HCT116 (cell line): ENCODE measurements at regions not wholly inside any gene's neighbourhood (a gene's known extent, or its start where the extent isn't known, plus 50 kb on each side); places are given as distances from the start of the nearest gene placed in this dataset.

ENCODE experiments used
- ATAC-seq: fragments of 200-7000 bp; cut with Tn5 transposase; 2 replicates; pipeline ENCODE4 v1.9.1; 2020; ENCODE audit warnings: mild to moderate bottlenecking, moderate library complexity
- BruUV-seq: library from RNA; stranded (reverse); fragments of 400-500 nt; replicated peaks from 2 replicates; lab custom pipeline; 2021; lab: Mats Ljungman, UMichigan
- CTCF ChIA-PET: fragments of 300-600 bp; sonication (Branson Sonifier 250); formaldehyde crosslinking; loops from one replicate; lab custom pipeline; 2021; ENCODE audit warnings: antibody characterized with exemption; lab: Charles Lee
- POLR2A ChIA-PET: fragments of 300-600, 350-600 bp; sonication (Branson Sonifier 250); formaldehyde crosslinking; loops from one replicate; lab custom pipeline; 2021; ENCODE audit warnings: antibody characterized with exemption; lab: Charles Lee
- RAD21 ChIA-PET, 2 experiments: fragments of 300-600 bp; sonication (Branson Sonifier 250); formaldehyde crosslinking; loops; one replicate each; lab custom pipeline; 2023; ENCODE audit warnings: low total read pairs in 2 of 2; ENCODE audit not compliant: uncharacterized antibody in 2 of 2, unreplicated experiment in 2 of 2, low non-redundant PET in 1 of 2; lab: Charles Lee
- DNase-seq: peaks from one replicate; pipeline ENCODE4 v3.0.0-alpha.2; 2010; ENCODE audit warnings: low read depth, low spot score
- H2AFZ ChIP-seq: fragments of 200-600 bp; shearing (Covaris generic), sonication (generic); 2 replicates; pipeline ENCODE4 v1.6.1; 2017; ENCODE audit warnings: low read depth, mixed run types, mixed read lengths, antibody characterized with exemption, low read length; ENCODE audit not compliant: poor library complexity, severe bottlenecking
- H3K27ac ChIP-seq: 2 replicates; pipeline ENCODE4 v1.5.1; 2012; ENCODE audit warnings: low read depth, low read length
- H3K27me3 ChIP-seq: fragments of 200-600 bp; sonication (generic); 2 replicates; pipeline ENCODE4 v1.6.1; 2016; ENCODE audit warnings: mixed run types, low read length, mixed read lengths; ENCODE audit not compliant: insufficient read depth
- H3K36me3 ChIP-seq, 2 experiments: fragments of 200-500 bp in 1 of 2; fragments of 200-600 bp in 1 of 2; sonication (Bioruptor generic) in 1 of 2; sonication (generic) in 1 of 2; 2 replicates each; pipeline versions ENCODE4 v1.5.1 to v1.6.1; 2014 to 2016; ENCODE audit warnings: low read length in 2 of 2, inconsistent platforms in 1 of 2, mixed read lengths in 1 of 2, mixed run types in 1 of 2; ENCODE audit not compliant: insufficient read depth in 2 of 2, control insufficient read depth in 1 of 2
- H3K4me1 ChIP-seq, 2 experiments: fragments of 200-600 bp in 1 of 2; sonication (generic) in 1 of 2; 2 replicates each; pipeline versions ENCODE4 v1.5.1 to v1.6.1; 2012 to 2017; ENCODE audit warnings: low read length in 2 of 2, inconsistent platforms in 1 of 2, mild to moderate bottlenecking in 1 of 2, mixed read lengths in 1 of 2, mixed run types in 1 of 2, moderate library complexity in 1 of 2; ENCODE audit not compliant: insufficient read depth in 2 of 2, control insufficient read depth in 1 of 2
- H3K4me2 ChIP-seq: fragments of 200-600 bp; sonication (generic); 2 replicates; pipeline ENCODE4 v1.6.1; 2017; ENCODE audit warnings: mixed run types, low read length, mixed read lengths
- H3K4me3 ChIP-seq, 2 experiments: fragments of 200-600 bp in 1 of 2; sonication (generic) in 1 of 2; replicated peaks in 1 of 2; 2 replicates each; pipeline ENCODE4 v1.5.1; 2011 to 2016; ENCODE audit warnings: low read length in 2 of 2, control low read depth in 1 of 2, low read depth in 1 of 2, mild to moderate bottlenecking in 1 of 2, mixed read lengths in 1 of 2, mixed run types in 1 of 2
- H3K79me2 ChIP-seq: fragments of 200-600 bp; sonication (generic); 2 replicates; pipeline ENCODE4 v1.6.1; 2017; ENCODE audit warnings: mild to moderate bottlenecking, mixed run types, low read length, moderate library complexity, mixed read lengths; ENCODE audit not compliant: insufficient read depth
- H3K9ac ChIP-seq: fragments of 200-600 bp; sonication (generic); 2 replicates; pipeline ENCODE4 v1.6.1; 2016; ENCODE audit warnings: low read length, mixed read lengths
- H3K9me2 ChIP-seq: fragments of 200-600 bp; sonication (generic), shearing (Covaris generic); 2 replicates; pipeline ENCODE4 v1.6.1; 2017; ENCODE audit warnings: mixed run types, mild to moderate bottlenecking, moderate library complexity; ENCODE audit not compliant: insufficient read depth
- H3K9me3 ChIP-seq, 2 experiments: fragments of 200-500 bp in 1 of 2; fragments of 200-600 bp in 1 of 2; sonication (Bioruptor generic) in 1 of 2; sonication (generic) in 1 of 2; 2 replicates each; pipeline ENCODE4 v1.6.1; 2014 to 2017; ENCODE audit warnings: low read length in 2 of 2, mixed read lengths in 2 of 2, inconsistent platforms in 1 of 2, low read depth in 1 of 2, mild to moderate bottlenecking in 1 of 2, mixed run types in 1 of 2, moderate library complexity in 1 of 2; ENCODE audit not compliant: control insufficient read depth in 1 of 2, insufficient read depth in 1 of 2
- H4K20me1 ChIP-seq: fragments of 200-600 bp; sonication (generic), shearing (Covaris generic); 2 replicates; pipeline ENCODE4 v1.6.1; 2017; ENCODE audit warnings: mixed run types, mild to moderate bottlenecking, moderate library complexity; ENCODE audit not compliant: insufficient read depth
- CBX3 ChIP-seq: IDR thresholded peaks from 2 replicates; pipeline ENCODE4 v1.6.1; 2012; ENCODE audit warnings: low read depth
- CEBPB ChIP-seq: IDR thresholded peaks from 2 replicates; pipeline ENCODE4 v1.6.1; 2012; ENCODE audit warnings: low read depth
- CTCF ChIP-seq, 3 experiments: fragments of 200-600 bp in 1 of 3; sonication (generic) in 1 of 3; IDR thresholded peaks in 2 of 3; conservative IDR thresholded peaks in 1 of 3; 2 replicates each; pipeline ENCODE4 v1.5.1; 2012 to 2017; ENCODE audit warnings: low read depth in 2 of 3, low read length in 2 of 3, antibody characterized with exemption in 1 of 3, borderline replicate concordance in 1 of 3, control low read depth in 1 of 3, mild to moderate bottlenecking in 1 of 3, mixed read lengths in 1 of 3, mixed run types in 1 of 3, moderate library complexity in 1 of 3; ENCODE audit not compliant: insufficient read depth in 1 of 3
- ELF1 ChIP-seq: IDR thresholded peaks from 2 replicates; pipeline ENCODE4 v1.6.1; 2012; ENCODE audit warnings: low read depth, borderline replicate concordance
- EZH2 ChIP-seq: fragments of 200-600 bp; sonication (generic); IDR thresholded peaks from 2 replicates; pipeline ENCODE4 v1.6.1; 2017; ENCODE audit warnings: antibody characterized with exemption, mixed run types
- EZH2phosphoT487 ChIP-seq: fragments of 200-600 bp; IDR thresholded peaks from 2 replicates; pipeline ENCODE4 v1.6.1; 2018; ENCODE audit warnings: antibody characterized with exemption, borderline replicate concordance
- FOSL1 ChIP-seq: IDR thresholded peaks from 2 replicates; pipeline ENCODE4 v1.6.1; 2012; ENCODE audit warnings: low read depth
- JUND ChIP-seq: IDR thresholded peaks from 2 replicates; pipeline ENCODE4 v1.6.1; 2012
- POLR2A ChIP-seq: IDR thresholded peaks from 2 replicates; pipeline ENCODE4 v1.7.0; 2011; ENCODE audit warnings: borderline replicate concordance; ENCODE audit not compliant: insufficient read depth, insufficient read length; ENCODE audit errors: extremely low read depth
- POLR2AphosphoS5 ChIP-seq: IDR thresholded peaks from 2 replicates; pipeline ENCODE4 v1.6.1; 2011; ENCODE audit warnings: mild to moderate bottlenecking, low read depth, low read length, moderate library complexity
- RAD21 ChIP-seq: IDR thresholded peaks from 2 replicates; pipeline ENCODE4 v1.6.1; 2012; ENCODE audit warnings: low read depth, mild to moderate bottlenecking
- SIN3A ChIP-seq: IDR thresholded peaks from 2 replicates; pipeline ENCODE4 v1.6.1; 2012; ENCODE audit warnings: low read depth
- SRF ChIP-seq: IDR thresholded peaks from 2 replicates; pipeline ENCODE4 v1.6.1; 2012; ENCODE audit warnings: low read depth
- YY1 ChIP-seq: IDR thresholded peaks from 2 replicates; pipeline ENCODE4 v1.6.1; 2011; ENCODE audit warnings: low read length, low read depth, moderate library complexity, mild to moderate bottlenecking; ENCODE audit not compliant: insufficient replicate concordance; ENCODE audit errors: extremely low read depth
- ZBTB33 ChIP-seq: IDR thresholded peaks from 2 replicates; pipeline ENCODE4 v1.6.1; 2011; ENCODE audit warnings: mild to moderate bottlenecking, low read length, moderate library complexity; ENCODE audit not compliant: insufficient replicate concordance; ENCODE audit errors: extremely low read depth
- ZNF274 ChIP-seq: fragments of 200-500 bp; sonication (Bioruptor generic); IDR thresholded peaks from 2 replicates; pipeline ENCODE4 v1.6.1; 2014; ENCODE audit warnings: mild to moderate bottlenecking, low read depth, low read length, inconsistent platforms
- intact Hi-C: fragments of 100-400 bp; cut with micrococcal nuclease; formaldehyde crosslinking; loops from 2 replicates; pipeline ENCODE4 v1.10.0; 2022
- TF ChIP-seq, protein P1 (sequence below): IDR thresholded peaks from 2 replicates; pipeline ENCODE4 v1.6.1; 2012
- TF ChIP-seq, protein P2 (sequence below): IDR thresholded peaks from 2 replicates; pipeline ENCODE4 v1.6.1; 2012; ENCODE audit warnings: low read depth

DNA sequence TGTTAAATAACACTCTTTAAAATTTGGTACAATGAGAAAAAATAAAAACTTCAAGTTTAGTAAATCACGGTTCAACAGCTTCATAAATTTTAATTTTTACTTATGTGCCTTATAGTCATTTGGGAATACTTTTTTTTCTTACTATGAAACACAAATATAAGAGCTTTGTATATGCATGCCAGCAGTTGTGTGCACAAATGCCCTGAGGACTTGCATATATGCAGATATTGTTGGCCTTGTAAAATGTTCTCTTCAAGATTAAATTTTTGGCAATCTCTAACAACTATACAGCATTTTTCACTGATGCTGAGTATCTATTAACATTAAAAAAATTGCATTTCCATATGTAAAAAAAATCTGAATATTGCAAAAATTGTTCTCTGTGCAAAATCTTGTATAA lies 458.7 kb upstream of the BRINP3 start:
- H3K36me3 ChIP-seq: no peaks in the 10 kb centered on the region
- ChIA-PET CTCF (no interaction called here), POLR2A (no interaction called here), RAD21 (no interaction called here)
- H4K20me1 ChIP-seq: no peaks in the 10 kb centered on the region
- H3K9me2 ChIP-seq: no peaks in the 10 kb centered on the region
- H3K4me2 ChIP-seq: no peak overlapping the region
- H2AFZ ChIP-seq: no peak overlapping the region
- no peaks in the 10 kb centered on the region for H3K79me2 ChIP-seq
- BruUV-seq: no TSS peak
- no peak overlapping the region for H3K4me3 ChIP-seq
- intact Hi-C loops: no loop called here
- DNase-seq (no peak), ATAC-seq (no peak)
- no peaks in the 10 kb centered on the region for H3K9me3 ChIP-seq
- no peaks in the 10 kb centered on the region for H3K27me3 ChIP-seq
- H3K27ac ChIP-seq: no peak overlapping the region
- TF ChIP-seq ZBTB33: no peak
- no peak for TF ChIP-seq SIN3A
- no peak for TF ChIP-seq ELF1
- TF ChIP-seq SRF: no peak
- TF ChIP-seq JUND: no peak
- TF ChIP-seq, protein P1, sequence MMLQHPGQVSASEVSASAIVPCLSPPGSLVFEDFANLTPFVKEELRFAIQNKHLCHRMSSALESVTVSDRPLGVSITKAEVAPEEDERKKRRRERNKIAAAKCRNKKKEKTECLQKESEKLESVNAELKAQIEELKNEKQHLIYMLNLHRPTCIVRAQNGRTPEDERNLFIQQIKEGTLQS: no peak
- no peak for TF ChIP-seq ZNF274
- TF ChIP-seq FOSL1: no peak
- TF ChIP-seq EZH2phosphoT487: no peak
- TF ChIP-seq POLR2AphosphoS5: no peak
- TF ChIP-seq POLR2A: no peak
- TF ChIP-seq CEBPB: no peak
- no peak for TF ChIP-seq RAD21
- TF ChIP-seq EZH2: no peak
- no peak for TF ChIP-seq CTCF (IDR thresholded peaks at IDR 0.05 in 2 of 3, conservative IDR thresholded peaks at IDR 0.05 in 1 of 3; ENCODE audit: borderline replicate concordance in 1 of 3, insufficient read depth in 1 of 3, low read depth in 2 of 3, low read length in 2 of 3)
- TF ChIP-seq CBX3: no peak
- TF ChIP-seq, protein P2, sequence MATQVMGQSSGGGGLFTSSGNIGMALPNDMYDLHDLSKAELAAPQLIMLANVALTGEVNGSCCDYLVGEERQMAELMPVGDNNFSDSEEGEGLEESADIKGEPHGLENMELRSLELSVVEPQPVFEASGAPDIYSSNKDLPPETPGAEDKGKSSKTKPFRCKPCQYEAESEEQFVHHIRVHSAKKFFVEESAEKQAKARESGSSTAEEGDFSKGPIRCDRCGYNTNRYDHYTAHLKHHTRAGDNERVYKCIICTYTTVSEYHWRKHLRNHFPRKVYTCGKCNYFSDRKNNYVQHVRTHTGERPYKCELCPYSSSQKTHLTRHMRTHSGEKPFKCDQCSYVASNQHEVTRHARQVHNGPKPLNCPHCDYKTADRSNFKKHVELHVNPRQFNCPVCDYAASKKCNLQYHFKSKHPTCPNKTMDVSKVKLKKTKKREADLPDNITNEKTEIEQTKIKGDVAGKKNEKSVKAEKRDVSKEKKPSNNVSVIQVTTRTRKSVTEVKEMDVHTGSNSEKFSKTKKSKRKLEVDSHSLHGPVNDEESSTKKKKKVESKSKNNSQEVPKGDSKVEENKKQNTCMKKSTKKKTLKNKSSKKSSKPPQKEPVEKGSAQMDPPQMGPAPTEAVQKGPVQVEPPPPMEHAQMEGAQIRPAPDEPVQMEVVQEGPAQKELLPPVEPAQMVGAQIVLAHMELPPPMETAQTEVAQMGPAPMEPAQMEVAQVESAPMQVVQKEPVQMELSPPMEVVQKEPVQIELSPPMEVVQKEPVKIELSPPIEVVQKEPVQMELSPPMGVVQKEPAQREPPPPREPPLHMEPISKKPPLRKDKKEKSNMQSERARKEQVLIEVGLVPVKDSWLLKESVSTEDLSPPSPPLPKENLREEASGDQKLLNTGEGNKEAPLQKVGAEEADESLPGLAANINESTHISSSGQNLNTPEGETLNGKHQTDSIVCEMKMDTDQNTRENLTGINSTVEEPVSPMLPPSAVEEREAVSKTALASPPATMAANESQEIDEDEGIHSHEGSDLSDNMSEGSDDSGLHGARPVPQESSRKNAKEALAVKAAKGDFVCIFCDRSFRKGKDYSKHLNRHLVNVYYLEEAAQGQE: no peak
- TF ChIP-seq YY1: no peak
- no peaks in the 10 kb centered on the region for H3K4me1 ChIP-seq
- no peak overlapping the region for H3K9ac ChIP-seq
